ENCODE measurements at regions not wholly inside any gene's neighbourhood (a gene's known extent, or its start where the extent isn't known, plus 50 kb on each side); places are given as distances from the start of the nearest gene placed in this dataset.

- TF ChIP-seq BCL11A (IDR thresholded peaks at IDR 0.05; ENCODE audit: low read depth in 2 of 2, low read length in 2 of 2) (no peak), SP2 (IDR thresholded peaks at IDR 0.05; ENCODE audit: low read length) (no peak), BRCA1 (IDR thresholded peaks at IDR 0.05; ENCODE audit: low read depth, low read length) (no peak), KDM1A (IDR thresholded peaks at IDR 0.05; ENCODE audit: borderline replicate concordance, low read length) (no peak), MAX (IDR thresholded peaks at IDR 0.05) (no peak)
Measured at GRCh38 chr1:232363008-232363407, 266.9 kb downstream of the SIPA1L2 start (continued).

Data from H1 (cell line).